ENCODE measurements at regions not wholly inside any gene's neighbourhood (a gene's known extent, or its start where the extent isn't known, plus 50 kb on each side); places are given as distances from the start of the nearest gene placed in this dataset.
"Not testable (repeated sequence)": the region's sequence is repeated elsewhere in the genome, so short reads cannot be mapped to it uniquely, and the experiment has no call there.

- in situ Hi-C loops (cut with MboI; ENCODE audit: low sequenced_read_pairs) = loop anchor here (25.0 kb wide), 3 partner anchors 206 to 1356 kb away; no protein-coding TSS in a partner anchor
These were observed 87.0 kb downstream of the ACTL7B start for GRCh38 chr9:108768744-108769143.

GRCh38 chr9:108766626-108767161 lies 89.1 kb downstream of the ACTL7B start:
- in situ Hi-C loops (cut with MboI; ENCODE audit: low sequenced_read_pairs) = loop anchor here (25.0 kb wide), 3 partner anchors 204 to 1354 kb away; no protein-coding TSS in a partner anchor

GRCh38 chr9:108765265-108765664 lies 90.5 kb downstream of the ACTL7B start:
- in situ Hi-C loops (cut with MboI; ENCODE audit: low sequenced_read_pairs) = loop anchor here (25.0 kb wide), 3 partner anchors 203 to 1353 kb away; no protein-coding TSS in a partner anchor

- in situ Hi-C loops (cut with MboI; ENCODE audit: low sequenced_read_pairs) = loop anchor here (25.0 kb wide), 3 partner anchors 200 to 1350 kb away; no protein-coding TSS in a partner anchor
These were observed 93.3 kb downstream of the ACTL7B start for GRCh38 chr9:108762348-108763055.

- in situ Hi-C loops (cut with MboI; ENCODE audit: low sequenced_read_pairs) = loop anchor here (25.0 kb wide), 3 partner anchors 200 to 1350 kb away; no protein-coding TSS in a partner anchor
These were observed 94.0 kb downstream of the ACTL7B start for GRCh38 chr9:108761655-108762347.

GRCh38 chr9:108760841-108761240 lies 94.9 kb downstream of the ACTL7B start:
- in situ Hi-C loops (cut with MboI; ENCODE audit: low sequenced_read_pairs) = loop anchor here (25.0 kb wide), 3 partner anchors 199 to 1349 kb away; no protein-coding TSS in a partner anchor

GRCh38 chr9:108759835-108760234 lies 96.0 kb downstream of the ACTL7B start:
- in situ Hi-C loops (cut with MboI; ENCODE audit: low sequenced_read_pairs) = loop anchor here (25.0 kb wide), 3 partner anchors 198 to 1348 kb away; no protein-coding TSS in a partner anchor

GRCh38 chr9:108759399-108759798 lies 96.4 kb downstream of the ACTL7B start:
- in situ Hi-C loops (cut with MboI; ENCODE audit: low sequenced_read_pairs) = loop anchor here (25.0 kb wide), 3 partner anchors 197 to 1347 kb away; no protein-coding TSS in a partner anchor

GRCh38 chr9:108756746-108757490 lies 98.9 kb downstream of the ACTL7B start:
- in situ Hi-C loops (cut with MboI; ENCODE audit: low sequenced_read_pairs) = loop anchor here (25.0 kb wide), 3 partner anchors 195 to 1345 kb away; no protein-coding TSS in a partner anchor

GRCh38 chr9:108755979-108756378 lies 99.8 kb downstream of the ACTL7B start:
- in situ Hi-C loops (cut with MboI; ENCODE audit: low sequenced_read_pairs) = loop anchor here (25.0 kb wide), 3 partner anchors 194 to 1344 kb away; no protein-coding TSS in a partner anchor

GRCh38 chr9:108751369-108751768 lies 104.4 kb downstream of the ACTL7B start:
- in situ Hi-C loops (cut with MboI; ENCODE audit: low sequenced_read_pairs) = loop anchor here (25.0 kb wide), 3 partner anchors 189 to 1339 kb away; no protein-coding TSS in a partner anchor

- in situ Hi-C loops (cut with MboI; ENCODE audit: low sequenced_read_pairs) = loop anchor here (25.0 kb wide), 3 partner anchors 188 to 1338 kb away; no protein-coding TSS in a partner anchor
These were observed 105.0 kb downstream of the ACTL7B start for GRCh38 chr9:108750661-108751215.

- in situ Hi-C loops (cut with MboI; ENCODE audit: low sequenced_read_pairs) = no loop called here
These were observed 107.0 kb downstream of the ACTL7B start for GRCh38 chr9:108748776-108749175.

- in situ Hi-C loops (cut with MboI; ENCODE audit: low sequenced_read_pairs) = no loop called here
These were observed 108.9 kb downstream of the ACTL7B start for GRCh38 chr9:108746864-108747263.

GRCh38 chr9:108746001-108746400 lies 109.8 kb downstream of the ACTL7B start:
- in situ Hi-C loops (cut with MboI; ENCODE audit: low sequenced_read_pairs) = no loop called here

- in situ Hi-C loops (cut with MboI; ENCODE audit: low sequenced_read_pairs) = no loop called here
These were observed 111.1 kb downstream of the ACTL7B start for GRCh38 chr9:108744641-108745040.

GRCh38 chr9:108743901-108744371 lies 111.8 kb downstream of the ACTL7B start:
- in situ Hi-C loops (cut with MboI; ENCODE audit: low sequenced_read_pairs) = no loop called here

- in situ Hi-C loops (cut with MboI; ENCODE audit: low sequenced_read_pairs) = no loop called here
These were observed 112.4 kb downstream of the ACTL7B start for GRCh38 chr9:108743416-108743815.

- in situ Hi-C loops (cut with MboI; ENCODE audit: low sequenced_read_pairs) = no loop called here
These were observed 113.6 kb downstream of the ACTL7B start for GRCh38 chr9:108742191-108742590.

- in situ Hi-C loops (cut with MboI; ENCODE audit: low sequenced_read_pairs) = not testable (repeated sequence)
These were observed 124.5 kb downstream of the ACTL7B start for GRCh38 chr9:108731292-108731691.
